GDM1 (cell line): ENCODE measurements at regions not wholly inside any gene's neighbourhood (a gene's known extent, or its start where the extent isn't known, plus 50 kb on each side); places are given as distances from the start of the nearest gene placed in this dataset.

Experiments
- DNase-seq: peaks from one replicate; lab custom pipeline; 2025; lab: John Stamatoyannopoulos, UW

- DNase-seq: no peak
Measured at GRCh38 chr19:28224441-28224840, 988.5 kb downstream of the UQCRFS1 start.

DNA sequence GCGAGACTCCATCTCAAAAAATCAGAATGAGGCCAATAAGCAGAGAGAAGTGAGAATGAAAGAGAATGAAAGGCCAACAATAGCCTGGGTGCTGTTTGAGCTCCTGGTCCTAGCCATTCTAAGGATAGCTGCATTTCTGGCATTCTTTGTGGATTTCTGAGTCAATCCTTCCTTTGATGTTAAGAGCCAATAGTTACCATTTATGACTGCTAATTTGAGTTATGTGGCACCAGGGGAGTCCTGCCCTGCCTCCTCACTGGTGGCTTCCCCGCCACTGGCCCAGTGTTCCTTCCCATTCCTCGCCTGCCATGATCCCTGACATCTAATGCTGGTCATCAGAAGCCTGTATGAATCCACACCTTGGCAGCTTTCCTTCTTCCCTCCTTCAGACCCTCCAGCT is 991.2 kb downstream of the UQCRFS1 start:
- DNase-seq: no peak

- DNase-seq: no peak
Measured at GRCh38 chr19:28218728-28219127, 994.2 kb downstream of the UQCRFS1 start.

- DNase-seq: no peak
Measured at GRCh38 chr19:28217022-28217421, 995.9 kb downstream of the UQCRFS1 start.

- DNase-seq: no peak
Measured at GRCh38 chr19:28213470-28214082, 999.4 kb downstream of the UQCRFS1 start.

DNA sequence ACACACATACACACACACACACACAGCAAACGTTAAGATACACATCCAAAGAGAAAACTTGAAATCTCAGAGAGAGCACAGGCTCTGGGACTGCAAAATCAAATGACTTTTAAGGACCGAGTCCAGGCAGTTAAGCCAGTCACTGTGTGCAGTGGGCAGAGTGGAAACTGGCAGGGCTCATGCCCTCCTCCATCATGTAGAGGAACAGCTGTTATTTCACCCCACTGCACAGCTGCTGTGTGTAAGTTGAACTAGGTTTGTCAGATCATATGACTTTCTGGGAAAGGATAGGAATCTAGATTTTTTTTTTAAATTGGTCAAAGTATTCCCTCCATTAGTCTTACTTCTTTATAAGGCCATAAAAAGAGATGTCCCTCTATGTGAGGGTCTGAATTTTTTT is 1002.1 kb downstream of the UQCRFS1 start:
- DNase-seq: no peak

- DNase-seq: no peak
Measured at GRCh38 chr19:28208745-28209144, 1004.2 kb downstream of the UQCRFS1 start.

DNA sequence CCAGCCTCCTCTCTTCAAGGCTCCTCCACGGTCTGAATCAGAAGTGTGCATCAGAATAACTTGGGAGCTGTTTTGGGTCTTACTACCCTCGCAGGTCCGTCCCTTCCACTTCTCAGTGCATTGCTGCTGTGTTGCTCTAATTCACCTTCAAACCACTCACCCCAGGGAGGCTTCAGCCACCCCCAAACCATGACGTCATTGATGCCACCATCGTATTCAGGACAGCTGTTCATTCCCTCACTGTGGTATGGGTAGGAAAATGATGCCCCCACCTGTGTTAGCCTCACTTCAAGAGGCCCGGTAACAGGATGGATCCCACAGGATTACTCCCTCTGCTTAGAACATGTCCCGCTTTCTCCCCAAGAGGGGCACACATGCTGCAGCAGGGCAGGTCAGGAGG is 1005.7 kb downstream of the UQCRFS1 start:
- DNase-seq: no peak

GRCh38 chr19:28201462-28201943 is 1011.4 kb downstream of the UQCRFS1 start:
- no peak for DNase-seq

- no peak for DNase-seq
Measured at GRCh38 chr19:28199323-28199722, 1013.6 kb downstream of the UQCRFS1 start.

DNA sequence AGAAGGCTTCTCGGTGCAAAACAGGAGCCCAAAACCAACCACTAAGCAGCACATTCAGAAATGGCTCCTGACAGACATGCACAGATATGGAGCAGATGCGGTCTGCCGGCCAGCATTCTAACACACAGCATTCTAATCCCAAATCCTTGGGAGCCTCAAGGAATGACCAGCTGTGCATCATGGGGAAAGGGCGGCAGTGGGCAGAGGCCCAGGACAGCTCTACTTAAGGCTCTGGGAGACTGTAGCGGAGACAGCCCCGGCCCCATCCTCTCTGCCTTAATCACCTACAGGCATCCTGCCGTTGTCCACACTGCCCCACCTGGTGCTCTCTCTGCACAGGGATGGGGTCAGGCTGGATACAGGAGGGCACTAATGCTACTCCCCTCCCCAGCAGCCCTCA is 1016.0 kb downstream of the UQCRFS1 start:
- DNase-seq: no peak

DNA sequence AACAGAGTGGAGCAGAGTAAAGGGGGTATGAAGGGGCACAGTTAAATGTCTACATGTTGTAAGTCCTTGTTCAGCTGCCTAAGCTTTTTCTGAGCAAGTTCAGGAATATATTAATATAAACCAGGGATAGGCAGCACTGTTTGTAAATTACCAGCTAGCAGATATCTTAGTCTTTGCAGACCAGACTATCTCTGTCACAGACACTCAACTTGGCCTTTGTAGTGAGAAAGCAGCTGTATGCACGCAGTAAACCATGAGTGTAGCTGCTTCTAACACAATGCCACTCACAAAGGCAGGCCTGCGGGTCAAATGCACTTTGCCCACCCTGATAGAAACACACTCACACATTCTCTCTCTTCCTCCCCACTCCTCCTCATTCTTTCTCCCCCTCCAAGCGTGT is 1016.9 kb downstream of the UQCRFS1 start:
- DNase-seq: no peak

GRCh38 chr19:28185646-28186045 is 1027.3 kb downstream of the UQCRFS1 start:
- DNase-seq: no peak

DNA sequence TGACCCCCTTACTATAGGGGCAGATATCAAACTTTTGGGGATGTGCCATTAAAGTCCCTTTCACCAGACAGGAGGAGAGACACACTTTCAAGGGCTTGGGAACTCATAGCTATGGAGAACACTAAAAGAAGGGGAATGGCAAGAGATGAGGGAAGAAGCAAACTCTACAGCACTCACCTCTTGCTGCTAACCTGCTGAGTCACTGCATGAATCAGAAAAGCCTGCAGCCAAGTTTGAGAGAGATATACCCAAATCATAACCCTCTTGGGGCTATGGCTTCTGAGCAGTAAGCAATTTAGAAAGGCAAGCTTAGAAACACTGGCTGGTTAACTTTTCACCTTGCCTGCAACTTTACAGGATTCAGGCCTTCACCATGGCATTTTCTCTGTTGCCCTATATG is 1028.0 kb downstream of the UQCRFS1 start:
- DNase-seq: no peak

- no peak for DNase-seq
Measured at GRCh38 chr19:28176193-28176592, 1036.8 kb downstream of the UQCRFS1 start.

- no peak for DNase-seq
Measured at GRCh38 chr19:28171983-28172382, 1041.0 kb downstream of the UQCRFS1 start.

DNA sequence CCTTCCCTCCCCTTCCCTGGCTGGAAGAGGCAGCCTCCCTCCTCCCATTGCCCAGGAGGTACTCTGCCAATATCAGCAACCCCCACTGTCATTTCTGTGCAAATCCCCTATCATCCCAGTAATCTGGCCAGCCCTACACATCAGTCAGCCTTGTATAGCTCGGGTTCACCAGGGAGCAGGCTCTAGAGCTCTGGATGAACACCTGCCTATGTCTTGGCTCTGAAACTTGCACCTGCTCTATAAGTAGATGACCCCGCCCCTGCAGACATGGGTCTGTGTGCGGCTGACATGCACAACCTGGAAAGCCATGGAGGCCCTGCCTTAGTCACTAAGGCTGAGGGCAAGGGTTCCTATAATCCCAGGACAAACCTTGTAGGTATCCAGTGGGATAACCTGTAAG is 1042.9 kb downstream of the UQCRFS1 start:
- no peak for DNase-seq

GRCh38 chr19:28169168-28169887 is 1043.6 kb downstream of the UQCRFS1 start:
- DNase-seq: no peak

- no peak for DNase-seq
Measured at GRCh38 chr19:28168557-28168956, 1044.4 kb downstream of the UQCRFS1 start.

GRCh38 chr19:28166025-28166424 is 1046.9 kb downstream of the UQCRFS1 start:
- no peak for DNase-seq

DNA sequence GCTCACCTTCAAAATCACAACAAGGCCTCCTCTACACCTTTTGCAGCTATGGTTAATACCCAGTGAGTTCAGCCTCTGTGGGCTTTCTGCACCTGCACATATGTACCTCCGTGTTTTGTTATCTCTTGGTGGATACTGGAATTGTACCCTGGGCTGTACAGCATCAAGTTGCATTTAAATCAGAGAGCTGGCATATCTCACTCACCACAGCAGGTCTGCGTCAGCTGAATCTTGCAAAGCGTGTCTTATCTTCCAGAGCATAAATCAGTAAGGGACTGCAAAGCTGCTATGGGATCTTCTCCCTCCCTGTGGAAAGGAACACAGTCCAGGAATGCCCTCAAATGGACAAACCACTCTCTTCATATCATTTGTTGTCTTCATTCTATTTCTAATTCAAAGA is 1048.7 kb downstream of the UQCRFS1 start:
- DNase-seq: no peak

DNA sequence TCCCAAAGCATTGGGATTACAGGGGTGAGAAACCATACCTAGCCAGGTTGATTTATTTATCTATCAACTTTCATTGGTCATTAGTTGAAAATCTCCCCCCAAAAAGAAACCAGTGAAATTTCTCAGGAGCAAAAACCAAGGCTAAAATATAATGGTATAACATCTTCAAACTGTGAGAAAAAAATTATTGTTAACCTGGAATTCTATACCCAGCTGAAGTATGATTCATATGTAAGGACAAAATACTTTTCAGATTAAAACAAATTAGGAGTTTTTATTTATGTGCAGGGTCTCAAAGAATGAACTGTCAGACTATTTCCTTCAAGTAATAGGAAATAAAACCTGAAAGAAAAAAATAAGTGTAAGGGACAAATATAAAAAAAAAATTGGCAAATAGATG is 1053.9 kb downstream of the UQCRFS1 start:
- DNase-seq: no peak

DNA sequence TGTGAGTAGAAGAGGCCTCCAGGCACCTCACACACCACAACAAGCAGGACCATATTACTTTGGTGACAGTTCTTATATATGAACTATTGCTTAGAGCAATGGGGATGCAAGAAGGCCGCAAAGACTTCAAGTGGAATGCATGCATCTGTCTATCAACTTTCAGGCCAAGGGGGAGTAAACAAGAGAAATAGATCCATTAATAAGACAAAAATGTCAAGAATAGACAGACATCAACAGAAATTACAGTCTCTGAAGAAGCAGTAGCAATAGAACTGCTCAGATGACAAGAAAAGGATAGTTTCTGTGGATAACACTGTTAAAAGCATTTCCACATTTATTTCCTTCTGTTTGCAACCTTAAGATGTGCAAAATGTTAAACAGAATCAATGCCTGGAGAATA is 1057.7 kb downstream of the UQCRFS1 start:
- no peak for DNase-seq

- no peak for DNase-seq
Measured at GRCh38 chr19:28154077-28154476, 1058.9 kb downstream of the UQCRFS1 start.
